ENCODE measurements at regions not wholly inside any gene's neighbourhood (a gene's known extent, or its start where the extent isn't known, plus 50 kb on each side); places are given as distances from the start of the nearest gene placed in this dataset.
"Not testable (repeated sequence)": the region's sequence is repeated elsewhere in the genome, so short reads cannot be mapped to it uniquely, and the experiment has no call there.

DNA sequence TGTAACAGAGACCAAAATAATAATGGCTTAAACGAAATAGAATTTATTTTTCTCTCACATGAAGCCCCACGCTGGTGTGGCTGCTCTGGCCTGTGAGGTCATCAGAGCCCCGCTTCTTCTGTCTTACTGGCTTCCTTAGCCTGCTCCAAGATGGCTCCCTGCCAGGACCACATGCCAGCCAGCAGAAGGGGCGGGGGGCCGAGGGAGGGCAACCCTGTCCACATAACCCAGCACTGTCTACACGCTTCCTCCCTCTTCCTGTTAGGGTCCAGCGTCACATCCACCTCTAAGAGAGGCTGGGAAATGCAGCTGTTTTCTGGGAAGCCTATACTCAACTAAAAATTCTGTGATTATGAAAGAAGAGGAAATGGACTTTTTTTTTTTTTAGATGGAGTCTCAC, 107.9 kb upstream of the DLG1 start:
- no peak for DNase-seq (ENCODE audit: low read depth)

- DNase-seq (ENCODE audit: low read depth), result no peak
Measured at GRCh38 chr3:197404754-197405153, 106.3 kb upstream of the DLG1 start.

DNA sequence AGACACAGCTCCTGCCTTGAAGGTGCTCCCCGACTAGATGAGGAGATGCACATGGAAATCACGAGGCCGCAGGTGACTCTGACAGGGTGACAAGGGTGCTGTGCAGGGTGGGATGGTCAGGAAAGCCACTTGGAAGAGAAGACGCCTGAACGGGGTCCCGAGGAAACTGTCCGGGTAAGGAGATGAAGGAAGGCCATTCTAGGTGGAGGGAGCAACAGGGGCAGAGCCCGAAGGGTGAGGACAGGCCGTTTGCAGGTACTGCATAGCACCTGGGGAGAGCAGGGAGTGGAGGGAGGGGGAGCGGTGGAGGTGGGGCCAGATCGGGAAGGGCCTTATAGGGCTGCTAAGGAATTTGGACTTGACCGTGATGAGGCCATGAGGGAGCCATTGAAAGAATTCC, 105.6 kb upstream of the DLG1 start:
- DNase-seq (ENCODE audit: low read depth), result no peak

DNA sequence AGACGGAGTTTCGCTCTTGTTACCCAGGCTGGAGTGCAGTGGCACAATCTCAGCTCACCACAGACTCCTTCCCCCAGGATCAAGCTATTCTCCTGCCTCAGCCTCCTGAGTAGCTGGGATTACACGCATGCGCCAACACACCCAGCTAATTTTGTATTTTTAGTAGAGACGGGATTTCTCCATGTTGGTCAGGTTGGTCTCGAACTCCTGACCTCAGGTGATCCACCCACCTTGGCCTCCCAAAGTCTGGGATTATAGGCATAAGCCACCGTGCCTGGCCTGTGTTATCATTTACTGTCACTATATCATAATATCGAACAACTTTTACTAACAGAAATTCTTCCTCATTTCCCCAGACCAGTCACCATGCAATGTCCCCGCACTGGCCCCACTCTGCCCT, 104.0 kb upstream of the DLG1 start:
- DNase-seq (ENCODE audit: low read depth), result not testable (repeated sequence)

DNA sequence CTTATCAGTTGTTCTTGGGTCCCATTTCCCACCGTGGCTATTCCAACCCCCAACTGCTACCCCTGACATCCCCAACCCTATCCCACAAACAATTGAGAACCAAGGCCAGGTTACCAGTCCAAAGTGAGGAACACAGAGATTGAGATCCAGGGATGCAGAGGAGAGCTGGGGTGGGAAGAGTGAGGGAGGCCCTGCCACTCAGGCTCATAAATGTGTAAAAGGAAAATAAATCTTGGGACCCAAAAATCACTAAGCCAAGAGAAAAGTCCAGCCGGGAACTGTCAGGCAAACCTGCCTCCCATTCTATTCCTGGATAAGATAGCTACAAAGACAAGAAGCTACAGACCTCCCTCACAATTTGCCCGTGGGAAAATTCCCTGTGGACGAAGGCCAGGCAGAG, 101.1 kb upstream of the DLG1 start:
- DNase-seq (ENCODE audit: low read depth), result no peak

DNA sequence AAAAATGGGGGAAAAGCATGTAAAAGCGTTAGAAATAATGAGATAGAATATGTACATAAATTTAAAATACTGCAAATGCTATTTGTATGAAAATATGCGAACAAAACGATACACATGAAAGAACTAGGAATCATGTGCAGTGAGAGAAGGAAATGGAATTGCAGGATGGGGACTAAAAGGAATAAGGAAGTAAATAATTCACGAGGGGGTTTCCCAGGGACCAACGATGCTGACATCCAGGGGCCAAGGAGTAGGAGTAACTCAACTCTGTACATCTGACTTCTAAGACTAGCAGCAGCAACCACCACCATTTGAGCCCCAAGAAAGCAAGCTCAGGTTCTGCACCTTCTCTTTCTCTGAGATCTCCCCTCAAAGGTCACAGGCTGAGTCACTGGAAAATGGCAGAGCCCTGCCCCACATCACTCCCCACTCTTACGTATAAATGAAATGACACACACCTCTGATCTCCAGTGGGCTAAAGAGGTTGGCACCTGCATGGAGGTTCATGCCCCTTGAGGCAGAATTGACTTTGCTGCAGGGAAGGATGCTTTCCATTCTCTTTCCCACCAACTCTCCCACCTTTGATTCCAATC, 100.0 kb upstream of the DLG1 start:
- DNase-seq (ENCODE audit: low read depth), result no peak

DNA sequence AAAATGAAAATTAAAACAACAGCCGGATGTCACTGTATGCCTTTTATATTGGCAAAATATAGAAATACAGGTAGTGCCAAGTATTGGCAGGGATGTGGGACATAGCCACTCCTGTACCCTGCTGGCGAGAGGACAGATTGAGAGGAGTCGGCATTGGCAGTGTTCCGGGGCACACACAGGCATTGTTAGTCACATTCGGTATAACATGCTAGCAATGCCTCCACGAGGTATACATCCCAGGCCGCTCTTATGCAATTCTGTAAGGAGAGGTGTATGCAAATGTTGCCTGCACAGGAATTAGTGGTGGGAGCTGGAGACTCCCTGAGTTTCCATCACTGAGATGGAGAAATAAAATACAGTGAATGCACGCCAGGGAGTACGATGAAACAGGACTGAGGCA, 99.4 kb upstream of the DLG1 start:
- no peak for DNase-seq (ENCODE audit: low read depth)

DNA sequence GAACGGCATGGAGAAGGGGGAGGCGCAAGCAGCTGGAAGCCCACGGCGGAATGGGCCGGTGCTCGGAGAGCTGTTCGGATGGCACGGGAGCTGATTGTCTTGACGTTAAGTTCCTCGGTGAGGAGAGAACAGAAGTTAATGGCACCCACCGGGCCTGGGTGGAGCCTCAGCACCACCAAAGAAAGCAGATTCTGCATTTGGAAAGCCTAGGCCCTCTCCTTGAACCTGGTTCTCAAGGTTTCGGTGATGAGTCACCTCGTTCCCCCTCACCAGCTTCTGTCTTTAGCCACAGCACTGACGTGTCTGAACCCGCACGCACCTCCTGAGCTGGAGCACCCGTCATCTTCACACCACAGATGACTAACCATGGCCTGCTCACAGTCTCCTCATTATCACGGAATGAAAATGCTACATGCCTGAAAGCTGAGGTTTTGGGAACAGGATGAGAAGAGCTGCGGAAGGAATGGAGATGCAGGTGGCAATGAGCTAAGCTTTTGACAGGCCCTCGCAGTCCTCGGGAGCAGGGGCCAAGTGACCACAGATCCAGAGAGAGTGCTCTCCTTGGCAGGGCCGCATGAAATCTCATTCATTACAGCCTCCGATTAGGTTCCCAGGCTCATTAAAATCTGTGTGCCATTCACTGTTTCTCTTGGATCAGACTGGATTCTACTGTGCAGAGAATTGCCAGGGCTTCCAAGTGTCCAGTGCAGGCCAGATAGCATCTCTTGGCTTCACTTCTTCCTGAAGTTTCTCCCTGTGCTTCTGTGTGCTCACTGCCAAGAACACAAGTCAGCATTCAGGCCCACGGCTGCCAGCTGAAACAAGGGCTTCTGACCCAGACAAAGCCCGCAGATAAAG, 96.3 kb upstream of the DLG1 start:
- DNase-seq (ENCODE audit: low read depth), result peak; percentile 100

GRCh38 chr3:197394126-197394463, 95.7 kb upstream of the DLG1 start:
- not testable (repeated sequence) for DNase-seq (ENCODE audit: low read depth)

GRCh38 chr3:197393711-197394110, 95.3 kb upstream of the DLG1 start:
- DNase-seq (ENCODE audit: low read depth), result no peak

DNA sequence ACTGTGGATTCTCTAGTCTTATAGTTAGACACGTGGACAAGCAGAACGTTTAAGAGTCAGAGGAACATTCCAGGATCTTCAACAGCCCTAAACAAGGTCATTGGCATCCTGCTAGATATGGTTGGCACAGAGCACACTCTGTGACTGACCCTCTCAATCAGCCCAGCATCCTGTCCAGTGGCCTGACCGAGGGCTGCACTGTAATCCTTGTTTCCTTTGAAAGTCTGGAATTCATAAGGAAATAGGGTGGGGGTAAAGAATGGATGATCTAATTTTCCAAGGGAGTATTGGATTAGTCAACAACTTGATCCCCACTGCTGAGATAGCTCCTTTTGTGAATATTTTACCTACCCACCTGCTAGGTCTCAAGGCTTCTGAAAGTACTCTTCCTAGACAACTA, 94.5 kb upstream of the DLG1 start:
- DNase-seq (ENCODE audit: low read depth), result peak; percentile 51

- no peak for DNase-seq (ENCODE audit: low read depth)
Measured at GRCh38 chr3:197381371-197381770, 83.0 kb upstream of the DLG1 start.

DNA sequence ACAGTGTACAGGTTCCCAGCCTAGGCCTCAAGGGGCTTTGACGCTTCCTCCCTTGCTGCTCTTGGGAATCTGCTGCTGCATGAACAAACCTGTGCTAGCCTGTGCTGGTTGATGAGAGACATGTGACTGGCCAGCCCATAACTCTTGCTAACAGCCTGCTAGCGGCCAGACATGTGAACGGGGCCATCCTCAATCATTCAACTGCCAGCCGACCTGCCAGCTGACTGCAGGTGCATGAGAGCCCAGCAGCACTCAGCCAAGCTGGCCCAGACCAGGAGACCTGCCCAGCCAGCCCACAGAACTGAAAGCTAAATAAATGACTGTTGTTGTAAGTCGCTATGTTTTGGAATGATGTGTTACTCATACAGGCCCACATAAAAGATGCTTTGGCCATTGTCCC, 82.4 kb upstream of the DLG1 start:
- no peak for DNase-seq (ENCODE audit: low read depth)

DNA sequence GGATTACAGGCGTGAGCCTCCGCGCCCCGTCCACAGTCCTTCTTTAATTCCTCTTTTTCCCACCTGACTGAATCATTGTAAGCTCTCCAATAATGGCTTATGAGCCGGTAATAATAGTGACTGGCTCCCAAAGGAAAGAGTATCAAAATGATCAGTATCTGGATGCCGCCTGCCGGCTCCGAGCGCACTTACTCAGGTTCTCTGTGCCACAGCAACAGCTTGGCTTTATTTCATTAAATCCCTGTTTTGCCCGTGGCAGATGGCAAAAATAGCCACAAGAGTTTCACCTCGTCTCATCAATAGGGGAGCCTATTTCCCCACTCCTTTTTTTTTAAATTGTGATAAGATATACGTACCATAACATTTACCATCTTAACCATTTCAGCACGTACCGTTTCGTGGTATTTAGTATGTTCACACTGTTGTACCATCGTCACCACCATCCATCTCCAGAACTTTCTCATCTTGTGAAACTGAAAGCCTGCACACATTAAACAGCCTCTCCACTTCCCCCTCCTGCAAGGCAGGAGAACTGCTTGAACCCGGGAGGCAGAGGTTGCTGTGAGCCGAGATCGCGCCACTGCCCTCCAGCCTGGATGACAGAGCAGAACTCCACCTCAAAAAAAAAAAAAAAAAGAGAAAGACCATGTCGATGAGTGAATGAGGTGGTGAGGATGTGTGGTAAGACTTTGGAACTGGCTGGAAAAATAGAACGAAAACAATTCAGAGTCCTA, 80.7 kb upstream of the DLG1 start:
- no peak for DNase-seq (ENCODE audit: low read depth)

DNA sequence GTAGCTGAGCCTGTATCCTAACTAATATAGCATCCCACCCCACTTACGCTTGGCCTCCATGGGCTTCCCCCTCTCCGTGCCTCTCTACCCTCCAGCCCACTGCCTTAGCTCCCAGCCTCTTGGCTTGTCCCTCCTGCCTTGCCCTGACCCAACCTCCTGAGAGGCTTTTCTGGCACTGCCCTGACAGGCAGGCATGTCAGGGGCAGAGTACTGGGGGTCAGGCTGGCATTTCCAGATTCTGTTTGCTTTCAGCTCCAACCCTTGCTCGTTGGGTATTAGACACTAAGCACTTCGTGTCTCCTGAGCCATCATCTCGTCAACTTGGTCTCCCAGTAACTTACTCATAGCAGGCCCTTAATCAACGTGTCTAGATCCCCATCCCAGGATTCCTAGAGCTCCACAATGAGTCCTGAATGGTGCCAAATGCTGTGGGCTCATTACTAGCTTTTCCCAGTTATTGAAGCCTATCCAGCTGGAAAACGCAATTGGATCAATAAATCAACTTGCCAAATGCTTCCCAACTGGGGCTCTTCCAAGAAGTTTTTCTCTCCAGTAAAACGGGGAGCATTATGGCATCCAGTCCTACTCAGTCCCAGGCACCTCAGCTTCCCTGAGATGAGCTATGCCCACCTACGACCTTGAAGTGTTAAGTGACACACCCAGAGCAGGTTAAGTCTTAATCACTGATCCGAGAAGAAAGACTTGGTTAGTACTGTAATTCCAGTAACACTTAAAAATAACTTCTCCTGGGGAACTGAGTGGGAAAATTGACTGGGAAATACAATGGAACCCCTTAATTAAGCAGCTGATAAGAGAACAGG, 78.5 kb upstream of the DLG1 start:
- no peak for DNase-seq (ENCODE audit: low read depth)

- DNase-seq (ENCODE audit: low read depth), result peak; percentile 24
Measured at GRCh38 chr3:197376020-197376419, 77.6 kb upstream of the DLG1 start.

DNA sequence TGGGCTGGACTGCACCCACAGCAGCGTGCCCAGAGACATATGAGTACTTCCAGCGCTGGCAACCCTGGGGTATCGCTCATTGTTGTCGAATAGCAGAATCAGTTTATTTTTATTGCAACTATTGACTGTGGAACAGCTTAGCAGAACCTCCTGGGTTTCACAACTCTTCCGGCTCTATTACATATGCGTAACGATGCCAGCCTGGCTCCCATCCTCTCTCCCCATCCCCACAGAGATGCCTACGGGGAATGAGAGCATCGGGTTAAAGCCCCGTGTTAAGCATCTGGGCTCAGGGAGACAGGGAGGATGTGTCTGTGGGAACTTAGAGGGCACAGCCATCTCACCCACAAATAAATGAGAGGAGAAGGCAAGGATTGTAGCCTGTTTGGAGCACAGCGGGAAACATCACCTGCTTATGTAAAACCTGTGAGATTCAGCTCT, 76.6 kb upstream of the DLG1 start:
- no peak for DNase-seq (ENCODE audit: low read depth)

DNA sequence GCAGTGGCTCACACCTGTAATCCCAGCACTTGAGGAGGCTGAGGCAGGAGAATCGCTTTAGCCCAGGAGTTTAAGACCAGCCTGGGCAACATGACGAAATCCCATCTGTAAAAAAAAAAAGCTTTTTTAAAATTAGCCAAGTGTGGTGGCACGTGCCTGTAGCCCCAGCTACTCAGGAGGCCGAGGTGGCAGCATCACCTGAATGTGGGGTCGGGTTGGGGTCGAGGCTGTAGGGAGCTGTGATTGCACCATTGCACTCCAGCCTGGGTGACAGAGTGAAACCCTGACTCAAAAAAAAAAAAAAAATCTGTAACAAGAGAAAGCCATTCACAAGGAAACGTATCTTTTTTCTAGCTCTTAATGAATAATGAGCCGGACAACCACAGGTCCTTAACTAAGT, 74.7 kb upstream of the DLG1 start:
- DNase-seq (ENCODE audit: low read depth), result no peak

GRCh38 chr3:197372047-197372661, 73.7 kb upstream of the DLG1 start:
- DNase-seq (ENCODE audit: low read depth), result peak; percentile 75

- no peak for DNase-seq (ENCODE audit: low read depth)
Measured at GRCh38 chr3:197371591-197372046, 73.2 kb upstream of the DLG1 start.

GRCh38 chr3:197369545-197369944, 71.1 kb upstream of the DLG1 start:
- DNase-seq (ENCODE audit: low read depth), result no peak

DNA sequence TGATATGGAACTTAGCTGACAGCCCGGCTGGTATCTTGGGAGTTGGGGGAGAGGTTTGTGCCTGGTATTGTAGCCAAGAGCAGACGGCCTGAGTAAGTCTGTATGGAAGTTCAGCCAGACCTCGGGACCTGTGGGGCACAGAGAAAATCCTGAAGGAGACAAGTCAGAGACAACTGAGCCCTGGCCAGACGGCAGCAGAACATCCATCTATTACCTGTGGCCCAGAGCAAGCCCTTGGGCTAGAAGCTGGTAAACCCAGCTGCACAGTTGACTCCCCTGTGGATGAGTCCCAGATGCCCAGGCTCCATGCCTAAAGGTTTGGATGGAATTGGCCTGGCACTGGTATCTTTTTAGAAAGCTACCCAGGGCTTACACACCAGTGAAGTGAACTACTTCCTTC, 70.4 kb upstream of the DLG1 start:
- no peak for DNase-seq (ENCODE audit: low read depth)

Measured in ELR (cell line).